GM21423 (cell line): ENCODE measurements at regions not wholly inside any gene's neighbourhood (a gene's known extent, or its start where the extent isn't known, plus 50 kb on each side); places are given as distances from the start of the nearest gene placed in this dataset.
"Not testable (repeated sequence)": the region's sequence is repeated elsewhere in the genome, so short reads cannot be mapped to it uniquely, and the experiment has no call there.

ENCODE experiments used
- ATAC-seq: cut with Tn5 transposase; IDR thresholded peaks from one replicate; pipeline ENCODE4 v1.9.1; 2021; ENCODE audit warnings: mild to moderate bottlenecking, moderate library complexity; ENCODE audit not compliant: unreplicated experiment

DNA sequence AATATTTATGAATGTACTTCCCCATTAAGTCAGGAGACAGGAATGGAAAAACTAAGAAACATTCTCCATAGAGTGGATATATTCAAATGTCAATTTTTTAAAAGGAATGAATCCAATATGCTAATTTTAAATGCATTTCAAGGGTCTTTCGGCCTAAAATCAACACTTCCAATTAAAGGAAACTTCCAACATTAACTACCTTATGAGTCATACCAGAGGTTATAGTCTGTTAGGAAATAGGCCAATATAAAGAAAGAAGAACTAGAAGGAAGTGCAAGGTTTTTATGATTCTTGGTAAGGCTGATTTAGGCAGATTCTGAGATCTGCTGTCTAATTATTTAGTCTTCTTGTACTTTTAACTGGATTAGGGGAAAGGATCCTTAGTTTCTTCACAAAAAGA is 260.1 kb upstream of the EDNRA start:
- ATAC-seq: no peak

- no peak for ATAC-seq
Observed at GRCh38 chr4:147222906-147223305, 258.0 kb upstream of the EDNRA start.

DNA sequence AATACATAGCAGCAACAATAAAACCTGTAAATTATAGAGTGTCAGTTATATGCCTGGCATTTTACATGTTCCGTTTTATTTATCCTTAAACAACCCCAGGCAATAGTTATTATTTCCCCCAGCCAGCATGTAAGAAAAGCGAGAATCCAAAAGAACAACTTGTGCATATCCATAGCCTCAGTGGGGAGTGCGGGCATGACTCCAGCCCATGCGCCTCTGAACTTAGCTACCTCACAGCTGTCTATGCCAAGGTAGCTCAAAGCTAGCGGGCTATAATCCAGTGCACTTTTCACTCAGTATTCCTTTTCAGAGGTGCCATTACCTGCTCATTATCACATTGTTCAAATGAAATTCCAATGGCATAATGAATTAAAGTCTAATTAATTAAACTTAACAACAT is 257.3 kb upstream of the EDNRA start:
- no peak for ATAC-seq

- ATAC-seq: no peak
Observed at GRCh38 chr4:147236806-147237205, 244.1 kb upstream of the EDNRA start.

DNA sequence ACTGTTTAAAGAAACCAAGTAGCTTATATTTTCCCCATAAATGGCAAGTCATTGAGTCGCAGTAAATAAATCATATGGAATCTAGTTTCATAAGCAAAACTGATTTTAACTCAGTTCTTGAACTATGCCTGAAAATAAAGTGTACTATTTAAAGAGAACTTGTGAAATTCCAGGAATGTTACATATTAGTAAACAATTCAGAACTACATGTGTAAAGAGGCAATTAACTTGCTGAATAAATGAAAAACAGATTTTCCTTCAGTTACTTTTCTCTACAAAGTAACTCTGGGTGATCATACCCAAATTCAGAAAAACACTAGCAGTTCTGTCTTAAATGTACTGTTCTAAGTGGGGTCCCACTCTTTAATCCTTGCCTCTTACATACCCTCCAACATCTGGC is 236.1 kb upstream of the EDNRA start:
- ATAC-seq: no peak

DNA sequence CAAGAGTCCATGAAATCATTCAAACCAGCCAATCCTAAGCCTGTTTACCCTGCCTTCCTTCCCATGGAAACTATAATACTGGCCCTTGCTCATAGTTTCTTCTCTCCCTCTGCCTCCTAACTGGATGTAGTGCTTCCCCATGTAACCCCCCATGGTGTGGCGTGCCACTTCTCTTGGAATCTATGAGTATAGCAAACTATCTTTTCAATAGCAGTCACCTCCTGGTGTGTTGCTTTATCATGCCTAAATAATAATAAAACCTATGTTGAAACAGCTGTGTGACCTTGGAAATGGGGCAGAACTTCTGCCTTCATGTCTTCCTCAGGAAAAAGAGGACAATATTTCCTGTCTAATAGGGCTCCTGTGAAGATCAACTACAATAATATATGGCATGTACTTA is 234.8 kb upstream of the EDNRA start:
- ATAC-seq: no peak

DNA sequence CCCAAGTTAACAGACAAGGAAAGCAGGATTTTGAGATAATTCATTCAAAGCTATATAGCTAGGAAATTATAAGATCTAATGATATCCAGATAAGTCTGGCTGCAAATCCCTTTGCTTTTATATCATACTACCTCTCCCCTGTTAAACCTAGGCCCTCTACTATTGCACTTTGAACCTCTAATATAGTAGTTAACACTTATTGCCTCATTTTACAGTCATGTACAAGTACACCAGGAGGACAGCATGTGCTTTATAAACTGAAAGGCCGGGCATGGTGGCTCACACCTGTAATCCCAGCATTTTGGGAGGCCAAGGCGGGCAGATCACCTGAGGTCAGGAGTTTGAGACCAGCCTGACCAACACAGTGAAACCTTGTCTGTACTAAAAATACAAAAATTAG is 234.4 kb upstream of the EDNRA start:
- not testable (repeated sequence) for ATAC-seq

DNA sequence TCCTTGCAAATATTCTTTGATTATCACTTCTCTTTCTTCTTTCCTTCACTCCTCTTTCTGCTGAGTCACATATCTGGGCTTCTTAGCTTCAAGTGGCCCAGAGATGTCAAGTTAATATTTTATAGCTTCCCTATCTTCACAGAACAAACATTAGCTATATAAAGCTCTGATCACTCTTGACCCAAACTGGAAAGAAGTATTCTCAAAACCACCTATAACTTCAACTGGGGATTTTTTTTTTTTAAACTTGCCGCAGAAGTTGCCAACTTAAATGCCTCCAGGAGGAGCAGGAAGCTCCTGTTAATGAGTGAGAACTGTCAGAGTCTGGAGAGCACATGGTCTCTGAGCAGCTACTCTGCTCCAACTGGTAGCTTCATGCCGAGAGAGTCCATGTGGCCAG is 233.3 kb upstream of the EDNRA start:
- ATAC-seq: no peak

DNA sequence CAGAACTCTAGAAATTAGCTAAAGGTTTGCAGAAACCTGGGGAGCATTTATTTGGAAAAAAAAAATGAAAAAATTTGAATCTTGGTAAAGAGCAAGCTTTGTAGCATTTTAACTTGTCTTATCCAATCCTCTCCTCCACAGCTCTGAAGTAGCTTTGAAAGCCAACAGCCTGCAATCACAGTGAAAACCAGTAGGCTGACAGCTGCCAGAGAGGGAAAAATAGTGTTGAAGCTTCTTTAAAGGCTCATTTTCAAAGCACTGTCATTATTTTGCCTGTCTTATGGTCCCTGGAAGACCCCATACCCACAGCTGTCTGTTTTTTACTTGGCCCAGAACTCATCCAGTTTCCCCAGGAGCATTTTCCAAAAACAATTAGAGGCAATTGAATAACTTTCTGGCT is 230.8 kb upstream of the EDNRA start:
- no peak for ATAC-seq

- not testable (repeated sequence) for ATAC-seq
Observed at GRCh38 chr4:147255268-147255667, 225.6 kb upstream of the EDNRA start.

DNA sequence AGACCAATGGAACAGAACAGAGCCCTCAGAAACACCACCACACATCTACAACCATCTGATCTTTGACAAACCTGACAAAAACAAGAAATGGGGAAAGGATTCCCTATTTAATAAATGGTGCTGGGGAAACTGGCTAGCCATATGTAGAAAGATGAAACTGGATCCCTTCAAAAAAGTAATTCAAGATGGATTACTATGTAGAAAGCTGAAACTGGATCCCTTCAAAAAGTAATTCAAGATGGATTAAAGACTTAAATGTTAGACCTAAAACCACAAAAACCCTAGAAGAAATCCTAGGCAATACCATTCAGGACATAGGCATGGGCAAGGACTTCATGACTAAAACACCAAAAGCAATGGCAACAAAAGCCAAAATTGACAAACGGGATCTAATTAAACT is 221.6 kb upstream of the EDNRA start:
- not testable (repeated sequence) for ATAC-seq

- ATAC-seq: no peak
Observed at GRCh38 chr4:147284256-147284835, 196.6 kb upstream of the EDNRA start.

DNA sequence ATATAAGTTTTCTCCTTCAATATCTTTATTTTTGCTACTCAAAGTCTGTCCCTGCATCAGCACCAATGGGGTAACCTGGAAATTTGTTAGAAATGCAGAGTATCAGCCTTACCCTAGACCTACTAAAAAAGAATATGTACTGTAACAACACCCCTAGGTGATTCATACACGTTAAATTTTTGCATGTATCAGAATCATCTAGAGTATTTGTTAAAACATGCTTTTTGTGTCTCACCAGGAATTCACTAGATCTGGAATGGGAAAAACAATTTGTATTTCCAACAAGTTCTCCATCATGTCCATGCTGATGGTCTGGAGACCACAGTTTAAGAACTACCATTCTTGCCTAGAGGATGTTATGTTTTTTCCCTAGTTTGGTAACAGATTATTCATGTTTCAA is 196.0 kb upstream of the EDNRA start:
- ATAC-seq: no peak

DNA sequence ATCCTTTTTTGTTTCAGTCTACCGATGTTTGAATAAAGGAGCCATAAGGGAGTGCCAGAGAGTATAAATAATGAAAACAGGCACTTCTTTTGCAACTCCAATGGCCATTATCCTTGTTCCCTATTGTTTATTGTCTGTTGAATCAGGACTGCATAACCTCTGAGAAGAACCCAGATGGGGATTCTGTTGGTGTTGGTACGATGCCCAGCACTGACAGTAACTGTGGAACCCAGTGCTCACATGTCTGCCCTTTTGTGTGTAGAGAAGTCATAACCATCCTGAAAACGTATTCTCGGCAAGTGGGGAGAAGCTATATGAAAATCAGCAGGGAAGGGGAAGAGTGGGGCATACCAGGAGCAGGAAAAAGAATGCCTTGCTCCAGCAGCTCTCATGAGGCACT is 195.1 kb upstream of the EDNRA start:
- ATAC-seq: no peak

DNA sequence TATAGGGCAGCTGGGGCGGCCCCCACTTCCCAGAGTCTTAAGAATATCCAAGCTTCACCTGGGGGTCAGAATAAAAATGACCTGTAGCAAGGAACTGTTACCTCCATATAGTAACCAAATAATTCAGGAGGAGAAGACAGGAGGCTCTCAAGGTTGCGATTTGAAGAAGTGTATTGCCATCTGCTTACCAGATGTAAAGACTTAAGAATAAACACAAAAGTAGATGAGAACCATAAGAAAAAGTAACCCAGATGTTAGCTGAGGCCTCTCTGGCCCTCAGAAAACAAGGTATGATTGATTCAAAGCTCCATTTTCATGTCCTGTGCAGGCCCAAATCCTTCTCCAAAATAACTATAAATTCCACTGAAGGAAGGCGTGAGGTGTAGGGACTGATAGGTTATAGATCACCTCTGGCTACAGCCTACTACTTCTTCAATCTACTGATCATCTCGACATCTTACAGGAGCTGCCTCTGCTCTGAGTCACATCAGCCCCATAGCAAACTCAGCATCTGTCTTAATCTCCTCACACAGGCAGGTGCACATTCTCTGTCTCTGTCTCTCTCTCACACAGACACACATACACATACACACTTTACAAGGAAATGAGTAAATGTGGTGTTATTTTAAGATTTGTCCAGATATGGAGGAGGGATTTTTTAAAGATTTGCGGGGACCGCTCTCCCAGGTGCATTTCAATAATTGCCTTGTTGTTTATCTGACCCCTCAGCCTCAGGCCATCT is 193.9 kb upstream of the EDNRA start:
- ATAC-seq: no peak

- ATAC-seq: no peak
Observed at GRCh38 chr4:147287588-147287890, 193.4 kb upstream of the EDNRA start.

DNA sequence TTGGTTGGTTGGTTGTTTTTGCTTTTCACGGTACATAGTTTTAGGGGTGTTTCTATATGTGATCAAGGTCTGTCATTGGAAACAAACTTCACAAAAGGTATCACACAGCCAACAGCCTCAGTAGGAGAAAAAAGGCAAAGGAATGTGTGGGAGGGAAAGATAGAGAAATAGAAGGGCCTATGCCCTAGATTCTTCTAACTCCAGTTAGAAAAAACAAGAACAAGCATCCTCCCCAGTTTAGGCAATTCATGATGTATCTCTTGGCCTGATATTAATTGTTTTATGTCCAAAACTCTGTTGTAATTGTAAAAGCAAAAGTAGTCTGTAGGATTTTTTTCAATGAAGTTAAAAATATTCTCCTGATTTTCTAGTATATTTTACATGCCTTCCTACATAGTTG is 192.4 kb upstream of the EDNRA start:
- ATAC-seq: no peak

- ATAC-seq: no peak
Observed at GRCh38 chr4:147289181-147289580, 191.7 kb upstream of the EDNRA start.

- ATAC-seq: not testable (repeated sequence)
Observed at GRCh38 chr4:147292604-147293313, 188.1 kb upstream of the EDNRA start.

GRCh38 chr4:147293314-147293677 is 187.6 kb upstream of the EDNRA start:
- ATAC-seq: not testable (repeated sequence)

GRCh38 chr4:147299205-147299604 is 181.7 kb upstream of the EDNRA start:
- no peak for ATAC-seq

- no peak for ATAC-seq
Observed at GRCh38 chr4:147303174-147303872, 177.6 kb upstream of the EDNRA start.
